Stimulated activated naive B cell treated with anti-CD40 and anti-IgM and Interleukin-4, amounts not matched to agents 10 μg/mL and 1 μg/mL and 100 μg/mL, for 72 hours (primary cell): ENCODE measurements at regions not wholly inside any gene's neighbourhood (a gene's known extent, or its start where the extent isn't known, plus 50 kb on each side); places are given as distances from the start of the nearest gene placed in this dataset.

Experiments used
- ATAC-seq, 2 donors: fragments of 150-1000 bp; cut with Tn5 transposase; replicated peaks; 2 replicates each; pipeline ENCODE4 v1.10.0; 2021; ENCODE audit warnings: moderate library complexity in 1 of 2
- DNase-seq: peaks from one replicate; pipeline ENCODE4 v3.0.0; 2021
- H3K27ac Mint-ChIP-seq: one replicate; pipeline ENCODE4 v1.8.0; 2022; ENCODE audit warnings: mild to moderate bottlenecking, mixed read lengths
- H3K27me3 Mint-ChIP-seq, 2 donors: one replicate each; pipeline ENCODE4 v1.8.0; 2022; ENCODE audit warnings: mixed read lengths in 2 of 2
- H3K36me3 Mint-ChIP-seq, 2 donors: one replicate each; pipeline ENCODE4 v1.8.0; 2022; ENCODE audit warnings: mixed read lengths in 2 of 2, mild to moderate bottlenecking in 1 of 2
- H3K4me1 Mint-ChIP-seq, 2 donors: one replicate each; pipeline ENCODE4 v1.8.0; 2022; ENCODE audit warnings: mixed read lengths in 2 of 2, mild to moderate bottlenecking in 1 of 2
- H3K4me3 Mint-ChIP-seq, 2 donors: one replicate each; pipeline ENCODE4 v1.8.0; 2022; ENCODE audit warnings: mild to moderate bottlenecking in 2 of 2, mixed read lengths in 2 of 2, moderate library complexity in 1 of 2
- H3K9me3 Mint-ChIP-seq, 2 donors: one replicate each; pipeline ENCODE4 v1.8.0; 2022; ENCODE audit warnings: mixed read lengths in 2 of 2, mild to moderate bottlenecking in 1 of 2

- Mint-ChIP-seq H3K4me3 (no peak overlapping the region), H3K9me3 (no peaks in the 10 kb centered on the region), H3K4me1 (no peaks in the 10 kb centered on the region), H3K36me3 (no peaks in the 10 kb centered on the region), H3K27ac (no peak overlapping the region), H3K27me3 (peaks cover 8 to 9% of the 10 kb centered on the region in 2 donors)
- ATAC-seq (no peak), DNase-seq (no peak)
Measured at GRCh38 chr11:27214713-27215112, 148.3 kb downstream of the CCDC34 start.

- Mint-ChIP-seq H3K27me3 (peaks cover 8 to 9% of the 10 kb centered on the region in 2 donors), H3K27ac (no peak overlapping the region), H3K9me3 (no peaks in the 10 kb centered on the region), H3K4me1 (no peaks in the 10 kb centered on the region), H3K36me3 (no peaks in the 10 kb centered on the region), H3K4me3 (no peak overlapping the region)
- no peak for DNase-seq
- ATAC-seq = peak in 1 of 2 donors; percentile 33
Measured at GRCh38 chr11:27213232-27213660, 149.8 kb downstream of the CCDC34 start.

- H3K4me1 Mint-ChIP-seq = no peaks in the 10 kb centered on the region
- ATAC-seq = no peak
- no peak overlapping the region for H3K4me3 Mint-ChIP-seq
- H3K27me3 Mint-ChIP-seq = peaks cover 9 to 12% of the 10 kb centered on the region in 2 donors
- peaks cover 0 to 3% of the 10 kb centered on the region in 2 donors for H3K9me3 Mint-ChIP-seq
- no peaks in the 10 kb centered on the region for H3K36me3 Mint-ChIP-seq
- H3K27ac Mint-ChIP-seq = no peak overlapping the region
- no peak for DNase-seq
Measured at GRCh38 chr11:27212248-27212780, 150.7 kb downstream of the CCDC34 start.

GRCh38 chr11:27211370-27212127 is 151.5 kb downstream of the CCDC34 start:
- no peak for DNase-seq
- H3K4me1 Mint-ChIP-seq = no peaks in the 10 kb centered on the region
- no peaks in the 10 kb centered on the region for H3K36me3 Mint-ChIP-seq
- peaks cover 0 to 3% of the 10 kb centered on the region in 2 donors for H3K9me3 Mint-ChIP-seq
- peaks cover 9 to 12% of the 10 kb centered on the region in 2 donors for H3K27me3 Mint-ChIP-seq
- H3K4me3 Mint-ChIP-seq = no peak overlapping the region
- H3K27ac Mint-ChIP-seq = no peak overlapping the region
- ATAC-seq = no peak

- no peaks in the 10 kb centered on the region for H3K4me1 Mint-ChIP-seq
- H3K4me3 Mint-ChIP-seq = no peak overlapping the region
- ATAC-seq = no peak
- no peaks in the 10 kb centered on the region for H3K36me3 Mint-ChIP-seq
- H3K27me3 Mint-ChIP-seq = peaks cover 9 to 12% of the 10 kb centered on the region in 2 donors
- no peak for DNase-seq
- peaks cover 0 to 3% of the 10 kb centered on the region in 2 donors for H3K9me3 Mint-ChIP-seq
- no peak overlapping the region for H3K27ac Mint-ChIP-seq
Measured at GRCh38 chr11:27210531-27210930, 152.5 kb downstream of the CCDC34 start.

GRCh38 chr11:27209562-27210005 is 153.4 kb downstream of the CCDC34 start:
- peaks cover 9 to 12% of the 10 kb centered on the region in 2 donors for H3K27me3 Mint-ChIP-seq
- H3K27ac Mint-ChIP-seq = no peak overlapping the region
- H3K9me3 Mint-ChIP-seq = peaks cover 0 to 3% of the 10 kb centered on the region in 2 donors
- no peak overlapping the region for H3K4me3 Mint-ChIP-seq
- H3K36me3 Mint-ChIP-seq = no peaks in the 10 kb centered on the region
- no peaks in the 10 kb centered on the region for H3K4me1 Mint-ChIP-seq
- ATAC-seq (peak in 1 of 2 donors; percentile 52), DNase-seq (no peak)

- Mint-ChIP-seq H3K4me1 (no peaks in the 10 kb centered on the region), H3K27ac (no peak overlapping the region), H3K9me3 (peaks cover 0 to 3% of the 10 kb centered on the region in 2 donors), H3K4me3 (no peak overlapping the region), H3K27me3 (peaks cover 9 to 12% of the 10 kb centered on the region in 2 donors), H3K36me3 (no peaks in the 10 kb centered on the region)
- ATAC-seq (no peak), DNase-seq (no peak)
Measured at GRCh38 chr11:27208846-27209245, 154.2 kb downstream of the CCDC34 start.

- Mint-ChIP-seq H3K27ac (no peak overlapping the region), H3K27me3 (peaks cover 9 to 15% of the 10 kb centered on the region in 2 donors), H3K9me3 (peaks cover 0 to 3% of the 10 kb centered on the region in 2 donors), H3K4me3 (no peak overlapping the region), H3K4me1 (no peaks in the 10 kb centered on the region), H3K36me3 (no peaks in the 10 kb centered on the region)
- ATAC-seq (no peak), DNase-seq (no peak)
Measured at GRCh38 chr11:27207025-27207650, 155.9 kb downstream of the CCDC34 start.

- no peaks in the 10 kb centered on the region for H3K36me3 Mint-ChIP-seq
- ATAC-seq = no peak
- peaks cover 0 to 7% of the 10 kb centered on the region in 2 donors for H3K27me3 Mint-ChIP-seq
- DNase-seq = no peak
- H3K4me3 Mint-ChIP-seq = no peak overlapping the region
- peaks cover 0 to 3% of the 10 kb centered on the region in 2 donors for H3K9me3 Mint-ChIP-seq
- peaks cover 0 to 1% of the 10 kb centered on the region in 2 donors for H3K4me1 Mint-ChIP-seq
- H3K27ac Mint-ChIP-seq = no peak overlapping the region
Measured at GRCh38 chr11:27205779-27206570, 157.0 kb downstream of the CCDC34 start.

GRCh38 chr11:27205250-27205649 is 157.8 kb downstream of the CCDC34 start:
- no peak overlapping the region for H3K4me3 Mint-ChIP-seq
- DNase-seq (no peak), ATAC-seq (no peak)
- no peak overlapping the region for H3K27ac Mint-ChIP-seq
- peaks cover 0 to 3% of the 10 kb centered on the region in 2 donors for H3K9me3 Mint-ChIP-seq
- H3K4me1 Mint-ChIP-seq = peaks cover 0 to 1% of the 10 kb centered on the region in 2 donors
- H3K36me3 Mint-ChIP-seq = no peaks in the 10 kb centered on the region
- H3K27me3 Mint-ChIP-seq = peaks cover 0 to 7% of the 10 kb centered on the region in 2 donors

GRCh38 chr11:27204529-27204928 is 158.5 kb downstream of the CCDC34 start:
- H3K4me3 Mint-ChIP-seq = no peak overlapping the region
- no peak for DNase-seq
- H3K36me3 Mint-ChIP-seq = no peaks in the 10 kb centered on the region
- no peak overlapping the region for H3K27ac Mint-ChIP-seq
- H3K9me3 Mint-ChIP-seq = peaks cover 0 to 3% of the 10 kb centered on the region in 2 donors
- peaks cover 0 to 7% of the 10 kb centered on the region in 2 donors for H3K27me3 Mint-ChIP-seq
- ATAC-seq = no peak
- H3K4me1 Mint-ChIP-seq = peaks cover 0 to 1% of the 10 kb centered on the region in 2 donors

- H3K36me3 Mint-ChIP-seq = no peaks in the 10 kb centered on the region
- no peak for ATAC-seq
Measured at GRCh38 chr11:27203077-27203647, 159.9 kb downstream of the CCDC34 start.

GRCh38 chr11:27201454-27202302 is 161.1 kb downstream of the BBOX1 start:
- no peak overlapping the region for H3K4me3 Mint-ChIP-seq
- no peaks in the 10 kb centered on the region for H3K36me3 Mint-ChIP-seq
- ATAC-seq = no peak
- H3K27me3 Mint-ChIP-seq = peaks cover 0 to 4% of the 10 kb centered on the region in 2 donors
- no peak for DNase-seq
- peaks cover 0 to 1% of the 10 kb centered on the region in 2 donors for H3K4me1 Mint-ChIP-seq
- no peaks in the 10 kb centered on the region for H3K9me3 Mint-ChIP-seq
- H3K27ac Mint-ChIP-seq = no peak overlapping the region

More at GRCh38 chr11:27203077-27203647, 159.9 kb downstream of the CCDC34 start:
- DNase-seq = no peak
- H3K27ac Mint-ChIP-seq = no peak overlapping the region
- H3K4me3 Mint-ChIP-seq = no peak overlapping the region
- peaks cover 0 to 7% of the 10 kb centered on the region in 2 donors for H3K27me3 Mint-ChIP-seq
- peaks cover 0 to 1% of the 10 kb centered on the region in 2 donors for H3K4me1 Mint-ChIP-seq
- H3K9me3 Mint-ChIP-seq = peaks cover 0 to 3% of the 10 kb centered on the region in 2 donors
